ENCODE measurements at regions not wholly inside any gene's neighbourhood (a gene's known extent, or its start where the extent isn't known, plus 50 kb on each side); places are given as distances from the start of the nearest gene placed in this dataset.

- Histone ChIP-seq H3K27me3 (no peaks in the 10 kb centered on the region), H3K4me1 (no peaks in the 10 kb centered on the region), H3K27ac (no peak overlapping the region), H3K36me3 (no peaks in the 10 kb centered on the region), H3K4me3 (no peak overlapping the region), H3K9me3 (no peaks in the 10 kb centered on the region)
- ATAC-seq (ENCODE audit: low FRiP score in 2 of 2) (peak in 1 of 2 donors; percentile 68), DNase-seq (no peak)
- no peak for TF ChIP-seq EP300 (IDR thresholded peaks at IDR 0.05)
- no peak for TF ChIP-seq POLR2AphosphoS5 (IDR thresholded peaks at IDR 0.05)
- TF ChIP-seq POLR2A (IDR thresholded peaks at IDR 0.05): no peak
- TF ChIP-seq CTCF (IDR thresholded peaks at IDR 0.05): no peak
- 23 to 38% methylated on average over 3 of the region's 3 CpGs for WGBS, 2 donors
Observed at GRCh38 chr5:124040799-124041198, 528.8 kb downstream of the CSNK1G3 start.

GRCh38 chr5:124039410-124039809 is 527.4 kb downstream of the CSNK1G3 start:
- Histone ChIP-seq H3K4me1 (no peaks in the 10 kb centered on the region), H3K27me3 (no peaks in the 10 kb centered on the region), H3K9me3 (no peaks in the 10 kb centered on the region), H3K36me3 (no peaks in the 10 kb centered on the region), H3K4me3 (no peak overlapping the region), H3K27ac (no peak overlapping the region)
- no peak for ATAC-seq (ENCODE audit: low FRiP score in 2 of 2)
- TF ChIP-seq EP300 (IDR thresholded peaks at IDR 0.05): no peak
- TF ChIP-seq POLR2AphosphoS5 (IDR thresholded peaks at IDR 0.05): no peak
- no peak for TF ChIP-seq CTCF (IDR thresholded peaks at IDR 0.05)
- TF ChIP-seq POLR2A (IDR thresholded peaks at IDR 0.05): no peak
- DNase-seq: no peak
- WGBS, 2 donors: 96 to 100% methylated on average over 1 of the region's 1 CpG

GRCh38 chr5:124036786-124037185 is 524.8 kb downstream of the CSNK1G3 start:
- DNase-seq: no peak
- no peak overlapping the region for H3K4me3 ChIP-seq
- no peaks in the 10 kb centered on the region for H3K4me1 ChIP-seq
- no peaks in the 10 kb centered on the region for H3K27me3 ChIP-seq
- no peaks in the 10 kb centered on the region for H3K36me3 ChIP-seq
- no peak overlapping the region for H3K27ac ChIP-seq
- no peaks in the 10 kb centered on the region for H3K9me3 ChIP-seq
- TF ChIP-seq CTCF (IDR thresholded peaks at IDR 0.05) (no peak), POLR2A (IDR thresholded peaks at IDR 0.05) (no peak), POLR2AphosphoS5 (IDR thresholded peaks at IDR 0.05) (no peak), EP300 (IDR thresholded peaks at IDR 0.05) (no peak)
- no peak for ATAC-seq (ENCODE audit: low FRiP score in 2 of 2)

- no peaks in the 10 kb centered on the region for H3K9me3 ChIP-seq
Observed at GRCh38 chr5:124034963-124035362, 523.0 kb downstream of the CSNK1G3 start.

More at GRCh38 chr5:124034963-124035362, 523.0 kb downstream of the CSNK1G3 start:
- 88 to 93% methylated on average over 6 of the region's 6 CpGs for WGBS, 2 donors
- ATAC-seq (ENCODE audit: low FRiP score in 2 of 2) (no peak), DNase-seq (no peak)
- no peaks in the 10 kb centered on the region for H3K27me3 ChIP-seq
- H3K4me3 ChIP-seq: no peak overlapping the region
- TF ChIP-seq POLR2A (IDR thresholded peaks at IDR 0.05): no peak
- no peak for TF ChIP-seq EP300 (IDR thresholded peaks at IDR 0.05)
- TF ChIP-seq CTCF (IDR thresholded peaks at IDR 0.05): no peak
- no peak for TF ChIP-seq POLR2AphosphoS5 (IDR thresholded peaks at IDR 0.05)
- peaks cover 0 to 3% (median 0%) of the 10 kb centered on the region in 4 donors for H3K4me1 ChIP-seq
- H3K36me3 ChIP-seq: no peaks in the 10 kb centered on the region
- no peak overlapping the region for H3K27ac ChIP-seq
